ENCODE measurements at regions not wholly inside any gene's neighbourhood (a gene's known extent, or its start where the extent isn't known, plus 50 kb on each side); places are given as distances from the start of the nearest gene placed in this dataset.

GRCh38 chr16:86428729-86429517, 81.4 kb upstream of the FOXF1 start:
- Mint-ChIP-seq H3K27me3 (peaks cover 3% of the 10 kb centered on the region), H3K4me1 (no peaks in the 10 kb centered on the region), H3K9me3 (no peaks in the 10 kb centered on the region), H3K4me3 (no peak overlapping the region), H3K36me3 (ENCODE audit: low read depth) (no peaks in the 10 kb centered on the region), H3K27ac (no peak overlapping the region)
- no peak for ATAC-seq (replicated peaks)

DNA sequence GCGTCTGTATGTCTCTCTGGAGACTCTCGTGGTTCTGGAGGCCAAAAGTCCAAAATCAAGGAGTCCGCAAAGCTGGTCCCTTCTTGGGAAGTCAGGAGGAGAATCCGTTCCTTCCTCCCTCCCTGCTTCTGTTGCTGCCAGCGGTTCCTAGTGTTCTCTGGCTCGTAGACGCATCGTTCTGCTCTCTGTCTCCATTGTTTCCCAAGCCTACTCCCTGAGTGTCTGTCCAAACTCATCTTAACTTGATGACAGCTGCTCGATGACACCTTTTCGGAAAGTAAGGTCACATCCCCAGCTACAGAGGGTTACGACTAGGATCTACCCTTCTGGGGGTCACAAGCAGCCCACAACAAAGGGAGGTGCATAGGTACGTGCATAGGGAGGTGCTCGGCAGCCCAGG, 80.7 kb upstream of the FOXF1 start:
- ATAC-seq (replicated peaks): no peak
- H3K36me3 Mint-ChIP-seq (ENCODE audit: low read depth): no peaks in the 10 kb centered on the region
- no peaks in the 10 kb centered on the region for H3K9me3 Mint-ChIP-seq
- no peak overlapping the region for H3K27ac Mint-ChIP-seq
- peaks cover 3% of the 10 kb centered on the region for H3K27me3 Mint-ChIP-seq
- no peaks in the 10 kb centered on the region for H3K4me1 Mint-ChIP-seq
- H3K4me3 Mint-ChIP-seq: no peak overlapping the region

DNA sequence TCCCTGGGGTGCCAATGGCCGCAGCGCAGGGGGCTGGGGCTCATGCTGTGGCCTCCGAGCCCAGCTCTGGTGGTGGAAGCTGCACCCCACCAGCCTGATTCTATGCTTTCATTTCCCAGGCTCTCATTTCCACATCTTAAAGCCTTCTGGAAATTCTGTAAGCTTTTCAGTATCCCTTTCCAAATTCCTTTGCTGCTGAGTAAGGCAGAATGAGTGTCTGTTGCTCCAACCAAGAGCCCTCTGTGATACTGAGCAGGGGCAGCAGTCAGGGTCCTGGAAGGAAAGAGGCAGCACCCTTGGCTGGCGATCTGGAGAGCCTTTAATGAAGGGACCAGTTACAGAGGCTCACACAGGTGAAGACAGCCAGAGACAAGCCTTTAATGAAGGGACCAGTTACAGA, 79.5 kb upstream of the FOXF1 start:
- Mint-ChIP-seq H3K27me3 (peaks cover 3% of the 10 kb centered on the region), H3K4me3 (no peak overlapping the region), H3K4me1 (no peaks in the 10 kb centered on the region), H3K36me3 (ENCODE audit: low read depth) (no peaks in the 10 kb centered on the region), H3K9me3 (no peaks in the 10 kb centered on the region), H3K27ac (no peak overlapping the region)
- no peak for ATAC-seq (replicated peaks)

DNA sequence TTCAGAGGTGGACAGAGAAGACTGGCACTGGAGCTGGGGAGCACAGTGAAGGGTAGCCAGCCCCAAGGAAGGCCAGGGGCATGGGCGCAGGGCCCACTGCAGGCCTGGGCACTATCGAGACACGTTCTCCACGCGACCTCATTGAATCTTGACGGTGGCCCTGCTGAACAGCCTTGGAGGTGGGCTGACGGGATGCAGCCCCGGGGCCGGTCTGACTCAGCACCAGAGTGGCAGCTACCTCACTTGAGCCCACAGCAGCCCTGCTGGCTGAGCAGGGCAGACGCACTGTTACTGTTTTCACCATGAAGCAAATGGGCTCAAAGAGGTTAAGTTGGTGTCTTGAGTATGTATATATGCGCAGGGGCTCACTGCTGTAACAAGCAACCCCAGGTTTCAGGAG, 78.8 kb upstream of the FOXF1 start:
- no peak for ATAC-seq (replicated peaks)
- no peaks in the 10 kb centered on the region for H3K4me1 Mint-ChIP-seq
- H3K9me3 Mint-ChIP-seq: no peaks in the 10 kb centered on the region
- H3K27ac Mint-ChIP-seq: no peak overlapping the region
- peaks cover 3% of the 10 kb centered on the region for H3K27me3 Mint-ChIP-seq
- H3K36me3 Mint-ChIP-seq (ENCODE audit: low read depth): no peaks in the 10 kb centered on the region
- no peak overlapping the region for H3K4me3 Mint-ChIP-seq

- Mint-ChIP-seq H3K9me3 (no peaks in the 10 kb centered on the region), H3K27me3 (peaks cover 3% of the 10 kb centered on the region), H3K36me3 (ENCODE audit: low read depth) (no peaks in the 10 kb centered on the region), H3K4me1 (no peaks in the 10 kb centered on the region), H3K4me3 (no peak overlapping the region), H3K27ac (no peak overlapping the region)
- ATAC-seq (replicated peaks): no peak
These were observed 78.3 kb upstream of the FOXF1 start for GRCh38 chr16:86432048-86432447.

DNA sequence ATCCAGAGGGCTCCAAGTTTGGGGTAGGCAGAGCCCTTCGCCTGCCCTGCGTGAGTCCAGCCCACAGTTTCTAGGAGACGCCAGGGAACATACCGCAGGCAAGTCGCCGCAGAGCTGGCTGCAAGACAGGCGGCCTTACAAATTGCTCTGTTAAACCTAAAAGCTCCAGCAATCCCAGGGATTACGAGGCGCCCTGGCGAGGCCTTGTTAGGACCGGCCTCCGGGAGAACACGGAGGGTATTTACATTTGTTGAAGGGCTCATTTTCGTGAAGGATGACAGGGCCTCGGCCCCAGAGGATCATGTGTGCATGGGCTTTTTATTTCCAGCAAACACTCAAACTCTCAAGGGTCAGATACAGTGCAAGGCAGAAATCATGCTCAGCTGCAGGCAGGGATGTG, 77.6 kb upstream of the FOXF1 start:
- H3K27me3 Mint-ChIP-seq: peaks cover 9% of the 10 kb centered on the region

DNA sequence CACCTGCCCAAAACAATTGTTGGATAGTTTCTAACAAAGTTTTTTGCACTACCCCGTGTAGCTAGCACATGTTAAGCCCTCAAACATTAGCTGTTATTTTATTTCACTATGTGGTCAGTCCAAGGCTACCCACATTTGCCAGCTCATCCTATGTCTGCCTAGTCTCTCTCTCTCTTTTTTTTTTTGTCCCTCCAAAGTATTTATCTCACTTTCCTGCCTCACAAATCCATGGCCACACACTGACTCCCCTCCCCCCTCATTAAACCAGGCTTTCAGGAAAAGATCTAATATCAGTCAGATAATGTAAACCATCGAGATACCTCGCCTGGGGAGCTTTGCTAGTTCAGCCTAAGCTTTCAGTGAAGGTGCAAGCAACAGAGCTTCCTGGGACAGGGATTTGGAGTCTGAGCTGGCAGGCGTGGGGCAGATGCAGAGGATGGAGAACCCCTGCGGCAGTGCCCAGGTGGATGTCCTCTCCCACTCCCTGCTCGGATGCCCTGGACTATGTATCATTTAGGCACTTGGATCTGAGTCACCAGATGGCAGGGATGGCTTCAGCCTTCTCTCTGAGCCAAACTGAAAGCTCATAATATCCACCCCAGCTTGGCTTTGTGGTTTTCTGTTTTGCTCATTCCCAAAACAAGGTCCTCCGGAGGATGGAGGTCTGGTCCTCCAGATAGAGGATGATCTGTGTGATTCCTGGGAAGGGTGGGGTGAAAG, 73.7 kb upstream of the FOXF1 start:
- no peak for ATAC-seq (replicated peaks)
- no peaks in the 10 kb centered on the region for H3K4me1 Mint-ChIP-seq
- H3K4me3 Mint-ChIP-seq: no peak overlapping the region
- no peaks in the 10 kb centered on the region for H3K36me3 Mint-ChIP-seq (ENCODE audit: low read depth)
- H3K9me3 Mint-ChIP-seq: no peaks in the 10 kb centered on the region
- no peak overlapping the region for H3K27ac Mint-ChIP-seq
- H3K27me3 Mint-ChIP-seq: peaks cover 6% of the 10 kb centered on the region

More for the DNA sequence above, 77.6 kb upstream of the FOXF1 start:
- Mint-ChIP-seq H3K4me1 (no peaks in the 10 kb centered on the region), H3K4me3 (no peak overlapping the region), H3K9me3 (no peaks in the 10 kb centered on the region), H3K27ac (no peak overlapping the region), H3K36me3 (ENCODE audit: low read depth) (no peaks in the 10 kb centered on the region)
- no peak for ATAC-seq (replicated peaks)

DNA sequence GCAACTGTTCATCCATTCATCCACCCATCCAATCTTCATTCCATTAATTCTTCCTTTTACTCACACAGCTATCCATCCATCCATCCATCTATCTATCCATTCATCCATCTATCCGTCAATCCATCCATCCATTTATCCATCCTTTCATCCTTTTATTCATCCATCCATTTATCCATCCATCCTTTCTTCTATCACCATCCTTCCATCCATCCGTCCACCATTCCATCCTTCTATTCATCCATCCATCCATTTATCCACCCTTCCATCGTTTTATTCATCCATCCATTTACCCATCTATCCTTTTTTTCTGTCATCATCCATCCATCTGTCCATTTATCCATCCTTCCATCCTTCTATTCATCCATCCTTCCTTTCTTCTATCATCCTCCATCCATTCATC, 73.0 kb upstream of the FOXF1 start:
- Mint-ChIP-seq H3K36me3 (ENCODE audit: low read depth) (no peaks in the 10 kb centered on the region), H3K4me1 (no peaks in the 10 kb centered on the region), H3K27ac (no peak overlapping the region), H3K27me3 (peaks cover 6% of the 10 kb centered on the region), H3K4me3 (no peak overlapping the region), H3K9me3 (no peaks in the 10 kb centered on the region)
- no peak for ATAC-seq (replicated peaks)

DNA sequence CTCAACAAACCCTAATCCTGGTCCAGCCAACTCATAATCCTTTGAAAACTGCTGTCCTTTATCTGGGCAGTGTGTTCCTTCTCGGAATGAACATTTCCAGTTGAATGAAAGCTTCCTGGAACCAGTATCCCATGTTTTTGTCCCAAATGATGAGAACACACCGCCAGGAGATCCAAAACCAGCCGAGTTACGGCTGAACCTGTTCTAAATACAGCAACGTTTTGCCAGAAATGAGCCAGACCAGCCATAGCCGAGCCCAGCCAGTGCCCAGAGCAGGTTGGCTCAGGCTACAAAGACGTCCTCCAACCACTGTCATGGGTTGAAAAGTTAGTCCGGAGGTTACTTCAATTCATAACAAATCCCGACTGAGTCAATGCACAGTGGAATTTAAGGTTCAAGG, 67.6 kb upstream of the FOXF1 start:
- Mint-ChIP-seq H3K27me3 (peaks cover 9% of the 10 kb centered on the region), H3K36me3 (ENCODE audit: low read depth) (no peaks in the 10 kb centered on the region), H3K4me1 (no peaks in the 10 kb centered on the region), H3K9me3 (no peaks in the 10 kb centered on the region), H3K4me3 (no peak overlapping the region), H3K27ac (no peak overlapping the region)
- ATAC-seq (replicated peaks): no peak

GRCh38 chr16:86443508-86444147, 66.7 kb upstream of the FOXF1 start:
- H3K4me1 Mint-ChIP-seq: no peaks in the 10 kb centered on the region
- no peaks in the 10 kb centered on the region for H3K36me3 Mint-ChIP-seq (ENCODE audit: low read depth)
- no peak overlapping the region for H3K4me3 Mint-ChIP-seq
- no peak for ATAC-seq (replicated peaks)
- H3K9me3 Mint-ChIP-seq: no peaks in the 10 kb centered on the region
- peaks cover 11% of the 10 kb centered on the region for H3K27me3 Mint-ChIP-seq
- no peak overlapping the region for H3K27ac Mint-ChIP-seq

DNA sequence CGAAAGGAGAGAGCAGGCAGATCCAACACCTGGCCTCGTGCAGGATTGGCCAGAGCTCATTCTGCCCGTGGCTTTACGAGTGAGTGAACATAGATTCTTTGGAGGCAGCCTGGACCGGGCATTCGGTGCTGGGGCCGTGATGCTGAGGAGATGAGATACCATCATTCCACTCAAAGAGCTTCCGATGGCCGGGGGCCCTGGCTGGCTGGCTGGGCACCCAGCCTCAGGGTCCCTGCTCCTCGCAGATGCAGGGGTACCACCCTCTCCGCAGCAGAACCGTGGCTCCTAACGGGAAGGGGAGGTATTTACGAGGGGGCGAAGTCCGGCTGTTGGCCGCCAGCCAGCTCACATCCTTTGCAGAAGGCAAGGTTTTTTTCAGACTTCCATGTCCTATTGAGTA, 66.1 kb upstream of the FOXF1 start:
- H3K4me3 Mint-ChIP-seq: no peak overlapping the region
- no peak for ATAC-seq (replicated peaks)
- no peaks in the 10 kb centered on the region for H3K9me3 Mint-ChIP-seq
- no peak overlapping the region for H3K27ac Mint-ChIP-seq
- H3K36me3 Mint-ChIP-seq (ENCODE audit: low read depth): no peaks in the 10 kb centered on the region
- H3K27me3 Mint-ChIP-seq: peaks cover 18% of the 10 kb centered on the region
- H3K4me1 Mint-ChIP-seq: no peaks in the 10 kb centered on the region

- Mint-ChIP-seq H3K9me3 (no peaks in the 10 kb centered on the region), H3K27ac (no peak overlapping the region), H3K36me3 (ENCODE audit: low read depth) (no peaks in the 10 kb centered on the region), H3K4me1 (no peaks in the 10 kb centered on the region), H3K4me3 (no peak overlapping the region), H3K27me3 (peaks cover 21% of the 10 kb centered on the region)
- no peak for ATAC-seq (replicated peaks)
These were observed 65.7 kb upstream of the FOXF1 start for GRCh38 chr16:86444661-86445060.

- Mint-ChIP-seq H3K36me3 (ENCODE audit: low read depth) (no peaks in the 10 kb centered on the region), H3K27ac (no peak overlapping the region), H3K27me3 (peaks cover 24% of the 10 kb centered on the region), H3K9me3 (no peaks in the 10 kb centered on the region), H3K4me3 (no peak overlapping the region), H3K4me1 (no peaks in the 10 kb centered on the region)
- no peak for ATAC-seq (replicated peaks)
These were observed 64.0 kb upstream of the FOXF1 start for GRCh38 chr16:86446279-86446678.

GRCh38 chr16:86447228-86447627, 63.1 kb upstream of the FOXF1 start:
- Mint-ChIP-seq H3K36me3 (ENCODE audit: low read depth) (no peaks in the 10 kb centered on the region), H3K4me1 (no peaks in the 10 kb centered on the region), H3K9me3 (no peaks in the 10 kb centered on the region), H3K27me3 (peaks cover 28% of the 10 kb centered on the region), H3K27ac (no peak overlapping the region), H3K4me3 (no peak overlapping the region)
- no peak for ATAC-seq (replicated peaks)

- H3K27ac Mint-ChIP-seq: no peak overlapping the region
- no peak for ATAC-seq (replicated peaks)
- no peaks in the 10 kb centered on the region for H3K9me3 Mint-ChIP-seq
- H3K27me3 Mint-ChIP-seq: peaks cover 26% of the 10 kb centered on the region
- no peaks in the 10 kb centered on the region for H3K4me1 Mint-ChIP-seq
- no peaks in the 10 kb centered on the region for H3K36me3 Mint-ChIP-seq (ENCODE audit: low read depth)
- no peak overlapping the region for H3K4me3 Mint-ChIP-seq
These were observed 61.9 kb upstream of the FOXF1 start for GRCh38 chr16:86448306-86448890.

Measured in activated T-helper 17 cell treated with anti-CD3 and anti-CD28 coated beads, Interleukin-2, amount 50 U/mL, for 72 hours (primary cell).